Lower lobe of right lung (tissue), 2 donors: ENCODE measurements at regions not wholly inside any gene's neighbourhood (a gene's known extent, or its start where the extent isn't known, plus 50 kb on each side); places are given as distances from the start of the nearest gene placed in this dataset.

Experiments
- ATAC-seq, 2 donors: fragments of 200-7000 bp; cut with Tn5 transposase; one replicate each; pipeline ENCODE4 v1.9.1; 2020 to 2022; ENCODE audit warnings: mild to moderate bottlenecking in 2 of 2, moderate library complexity in 2 of 2
- DNase-seq: peaks from one replicate; pipeline ENCODE4 v3.0.0-alpha.2; 2020
- H3K27ac ChIP-seq: fragments of 200-600 bp; one replicate; pipeline ENCODE4 v1.8.0; 2022
- H3K27me3 ChIP-seq: fragments of 200-600 bp; one replicate; pipeline ENCODE4 v1.8.0; 2022; ENCODE audit warnings: low read depth
- H3K36me3 ChIP-seq: fragments of 200-600 bp; one replicate; pipeline ENCODE4 v1.8.0; 2022; ENCODE audit warnings: mild to moderate bottlenecking
- H3K4me1 ChIP-seq: fragments of 200-600 bp; one replicate; pipeline ENCODE4 v1.8.0; 2022
- H3K4me3 ChIP-seq: fragments of 200-600 bp; one replicate; pipeline ENCODE4 v1.8.0; 2022; ENCODE audit warnings: mild to moderate bottlenecking
- H3K9me3 ChIP-seq: fragments of 200-600 bp; one replicate; pipeline ENCODE4 v1.8.0; 2022
- CTCF ChIP-seq: fragments of 200-600 bp; IDR thresholded peaks from one replicate; pipeline ENCODE4 v1.8.0; 2022; ENCODE audit warnings: antibody characterized with exemption, mild to moderate bottlenecking
- intact Hi-C: fragments of 100-400 bp; cut with DNase I; formaldehyde crosslinking; loops from one replicate; pipeline ENCODE4 v1.11.0; 2022
- donor health status: DM: no; HTN: yes; CAD: no; lungs with severe emphysema.

DNA sequence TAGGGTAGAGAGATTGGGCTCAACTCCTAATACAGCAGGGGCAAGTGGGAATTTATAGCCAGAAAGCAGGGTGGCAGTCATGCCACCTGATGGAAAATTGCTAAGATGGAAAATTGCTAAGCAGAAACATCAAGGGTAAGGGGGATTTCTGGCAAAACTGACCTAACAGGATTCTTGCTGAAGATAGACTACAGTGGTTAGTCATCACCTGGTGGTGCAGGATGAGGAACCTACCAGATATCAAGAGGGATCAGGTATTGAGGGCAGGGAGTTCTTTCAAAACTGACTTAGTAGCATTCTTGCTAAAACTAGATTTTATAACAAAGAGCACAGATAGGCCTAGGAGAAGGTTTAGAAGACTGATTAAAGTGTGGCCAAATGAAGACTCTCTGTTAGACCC lies 292.9 kb downstream of the PLPP3 start:
- Histone ChIP-seq H3K9me3 (no peaks in the 10 kb centered on the region), H3K27ac (no peak overlapping the region), H3K4me1 (peaks cover 14% of the 10 kb centered on the region), H3K36me3 (no peaks in the 10 kb centered on the region), H3K27me3 (no peaks in the 10 kb centered on the region), H3K4me3 (no peak overlapping the region)
- ATAC-seq (no peak), DNase-seq (no peak)
- TF ChIP-seq CTCF, result no peak
- intact Hi-C loops, result no loop called here

GRCh38 chr1:56285554-56286402 lies 293.6 kb downstream of the PLPP3 start:
- DNase-seq, result no peak
- ATAC-seq, result no peak
- Histone ChIP-seq H3K36me3 (no peaks in the 10 kb centered on the region), H3K27me3 (no peaks in the 10 kb centered on the region), H3K27ac (no peak overlapping the region), H3K4me3 (no peak overlapping the region), H3K4me1 (peaks cover 14% of the 10 kb centered on the region), H3K9me3 (no peaks in the 10 kb centered on the region)
- no peak for TF ChIP-seq CTCF
- intact Hi-C loops, result no loop called here

- ATAC-seq, result no peak
- no peak for TF ChIP-seq CTCF
- no peak for DNase-seq
- H3K9me3 ChIP-seq, result no peaks in the 10 kb centered on the region
- intact Hi-C loops, result no loop called here
- H3K36me3 ChIP-seq, result no peaks in the 10 kb centered on the region
- peaks cover 14% of the 10 kb centered on the region for H3K4me1 ChIP-seq
- H3K27ac ChIP-seq, result no peak overlapping the region
- no peak overlapping the region for H3K4me3 ChIP-seq
- no peaks in the 10 kb centered on the region for H3K27me3 ChIP-seq
These were observed 294.4 kb downstream of the PLPP3 start for GRCh38 chr1:56284928-56285327.

DNA sequence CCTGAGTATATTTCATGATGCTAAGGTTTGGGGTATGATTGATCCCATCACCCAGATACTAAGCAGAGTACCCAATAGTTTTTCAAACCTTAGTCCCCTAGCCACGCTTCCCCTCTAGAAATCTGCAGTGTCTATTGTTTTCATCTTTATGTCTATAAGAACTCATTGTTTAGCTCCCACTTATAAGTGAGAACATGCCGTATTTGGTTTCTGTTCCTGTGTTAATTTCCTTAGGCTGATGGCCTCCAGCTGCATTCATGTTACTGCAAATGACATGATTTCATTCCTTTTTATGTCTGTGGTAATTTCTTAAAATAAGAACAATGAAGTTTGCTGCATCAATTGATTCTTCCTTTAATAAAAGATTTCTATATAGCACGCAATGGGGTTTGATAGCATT lies 301.3 kb downstream of the PLPP3 start:
- no peaks in the 10 kb centered on the region for H3K27me3 ChIP-seq
- DNase-seq (no peak), ATAC-seq (no peak)
- H3K4me3 ChIP-seq, result no peak overlapping the region
- H3K36me3 ChIP-seq, result no peaks in the 10 kb centered on the region
- H3K27ac ChIP-seq, result no peak overlapping the region
- H3K4me1 ChIP-seq, result no peaks in the 10 kb centered on the region
- intact Hi-C loops, result no loop called here
- H3K9me3 ChIP-seq, result no peaks in the 10 kb centered on the region
- TF ChIP-seq CTCF, result no peak

DNA sequence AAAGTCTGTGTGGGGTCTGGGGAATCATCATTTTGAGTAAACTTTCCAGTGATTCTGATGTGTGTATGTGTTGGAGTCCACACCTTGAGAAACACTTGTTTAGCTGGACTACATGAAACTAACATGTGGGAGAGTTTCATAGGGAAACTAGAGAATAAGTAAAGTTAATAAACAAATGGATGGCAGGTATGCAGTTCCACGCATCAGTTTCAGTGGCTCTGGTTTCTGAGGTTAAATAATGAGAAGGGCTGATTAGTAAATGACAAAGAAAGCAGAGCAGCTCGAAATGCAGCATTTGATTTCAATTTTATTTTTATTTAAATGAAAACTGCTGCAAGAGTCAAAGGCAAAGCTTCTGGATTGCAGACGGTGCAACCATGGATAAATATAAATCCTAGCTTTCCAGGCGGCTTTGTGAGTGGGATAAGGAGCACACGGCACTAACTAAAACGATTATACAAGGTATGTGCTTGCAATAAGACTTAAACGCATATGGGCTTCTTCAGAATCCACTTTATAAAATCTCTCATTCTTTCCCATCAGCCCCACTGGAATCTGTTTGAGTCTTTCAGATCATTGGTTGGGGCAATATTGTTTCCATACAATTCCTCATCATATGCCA lies 310.7 kb downstream of the PLPP3 start:
- no peak for DNase-seq
- TF ChIP-seq CTCF, result no peak
- no peak overlapping the region for H3K4me3 ChIP-seq
- H3K9me3 ChIP-seq, result no peaks in the 10 kb centered on the region
- H3K4me1 ChIP-seq, result no peaks in the 10 kb centered on the region
- ATAC-seq, result no peak
- intact Hi-C loops, result no loop called here
- no peaks in the 10 kb centered on the region for H3K27me3 ChIP-seq
- H3K36me3 ChIP-seq, result no peaks in the 10 kb centered on the region
- H3K27ac ChIP-seq, result no peak overlapping the region
